Fibroblast of lung (primary cell): ENCODE measurements at regions not wholly inside any gene's neighbourhood (a gene's known extent, or its start where the extent isn't known, plus 50 kb on each side); places are given as distances from the start of the nearest gene placed in this dataset.

Experiments used
- EZH2 ChIP-seq: IDR thresholded peaks from 2 replicates; pipeline ENCODE4 v1.5.1; 2012; ENCODE audit warnings: low read length, control low read depth, mild to moderate bottlenecking; ENCODE audit errors: missing control alignments
- TF ChIP-seq, protein P1 (sequence below), 2 donors: IDR thresholded peaks in 1 of 2; conservative IDR thresholded peaks in 1 of 2; 1 replicate in 1 of 2; 2 replicates in 1 of 2; pipeline ENCODE4 v1.5.1; 2011 to 2012; ENCODE audit warnings: low read length in 2 of 2, control low read depth in 1 of 2, inconsistent platforms in 1 of 2, low read depth in 1 of 2, mild to moderate bottlenecking in 1 of 2

DNA sequence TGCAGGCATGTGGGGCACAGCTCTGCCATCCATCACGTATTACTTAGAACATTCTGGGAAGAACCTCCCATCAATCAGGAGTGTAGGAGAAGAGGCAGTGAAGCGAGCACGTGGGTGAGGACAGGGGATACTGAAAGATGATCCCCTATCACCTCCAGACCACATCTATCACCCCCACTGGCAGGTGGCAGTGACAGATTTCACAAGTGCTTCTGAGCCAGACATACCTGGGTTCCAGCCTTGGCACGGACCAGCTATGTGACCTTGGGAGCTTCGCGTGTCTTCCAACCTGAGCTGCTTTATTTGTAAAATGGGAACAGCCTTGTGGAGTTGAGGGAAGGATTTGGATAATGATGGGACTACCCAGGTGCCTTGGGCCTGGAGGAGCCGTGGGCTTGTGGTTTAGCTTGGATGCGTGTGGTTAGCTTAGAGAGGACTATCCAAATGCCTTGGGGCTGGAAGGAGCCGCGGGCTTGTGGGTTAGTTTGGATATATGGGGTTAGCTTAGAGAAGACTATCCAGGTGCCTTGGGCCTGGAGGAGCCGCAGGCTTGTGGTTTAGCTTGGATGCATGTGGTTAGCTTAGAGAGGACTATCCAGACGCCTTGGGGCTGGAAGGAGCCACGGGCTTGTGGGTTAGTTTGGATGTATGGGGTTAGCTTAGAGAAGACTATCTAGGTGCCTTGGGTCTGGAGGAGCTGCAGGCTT is 206.4 kb downstream of the ENGASE start:
- TF ChIP-seq, protein P1, sequence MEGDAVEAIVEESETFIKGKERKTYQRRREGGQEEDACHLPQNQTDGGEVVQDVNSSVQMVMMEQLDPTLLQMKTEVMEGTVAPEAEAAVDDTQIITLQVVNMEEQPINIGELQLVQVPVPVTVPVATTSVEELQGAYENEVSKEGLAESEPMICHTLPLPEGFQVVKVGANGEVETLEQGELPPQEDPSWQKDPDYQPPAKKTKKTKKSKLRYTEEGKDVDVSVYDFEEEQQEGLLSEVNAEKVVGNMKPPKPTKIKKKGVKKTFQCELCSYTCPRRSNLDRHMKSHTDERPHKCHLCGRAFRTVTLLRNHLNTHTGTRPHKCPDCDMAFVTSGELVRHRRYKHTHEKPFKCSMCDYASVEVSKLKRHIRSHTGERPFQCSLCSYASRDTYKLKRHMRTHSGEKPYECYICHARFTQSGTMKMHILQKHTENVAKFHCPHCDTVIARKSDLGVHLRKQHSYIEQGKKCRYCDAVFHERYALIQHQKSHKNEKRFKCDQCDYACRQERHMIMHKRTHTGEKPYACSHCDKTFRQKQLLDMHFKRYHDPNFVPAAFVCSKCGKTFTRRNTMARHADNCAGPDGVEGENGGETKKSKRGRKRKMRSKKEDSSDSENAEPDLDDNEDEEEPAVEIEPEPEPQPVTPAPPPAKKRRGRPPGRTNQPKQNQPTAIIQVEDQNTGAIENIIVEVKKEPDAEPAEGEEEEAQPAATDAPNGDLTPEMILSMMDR (conservative IDR thresholded peaks at IDR 0.05 in 1 of 2, IDR thresholded peaks at IDR 0.05 in 1 of 2; ENCODE audit: low read depth in 1 of 2, low read length in 2 of 2) = no peak
- TF ChIP-seq EZH2 = no peak
